ENCODE measurements at regions not wholly inside any gene's neighbourhood (a gene's known extent, or its start where the extent isn't known, plus 50 kb on each side); places are given as distances from the start of the nearest gene placed in this dataset.
"Not testable (repeated sequence)": the region's sequence is repeated elsewhere in the genome, so short reads cannot be mapped to it uniquely, and the experiment has no call there.

- H3K4me3 ChIP-seq = no peak overlapping the region
- no peak overlapping the region for H3K27ac ChIP-seq
- no peak for TF ChIP-seq CTCF (IDR thresholded peaks at IDR 0.05)
- DNase-seq (ENCODE audit: low spot score) = peak; percentile 36
Measured at GRCh38 chr1:47661040-47661439, 223.2 kb downstream of the FOXD2 start.

- Histone ChIP-seq H3K27ac (no peak overlapping the region), H3K4me3 (no peak overlapping the region)
- peak; percentile 41 for DNase-seq (ENCODE audit: low spot score)
- TF ChIP-seq CTCF (IDR thresholded peaks at IDR 0.05) = no peak
Measured at GRCh38 chr1:47662068-47662467, 224.2 kb downstream of the FOXD2 start.

GRCh38 chr1:47663286-47663685 is 225.4 kb downstream of the FOXD2 start:
- no peak overlapping the region for H3K4me3 ChIP-seq
- DNase-seq (ENCODE audit: low spot score) = no peak
- H3K27ac ChIP-seq = no peak overlapping the region
- no peak for TF ChIP-seq CTCF (IDR thresholded peaks at IDR 0.05)

- DNase-seq (ENCODE audit: low spot score) = peak; percentile 54
- no peak for TF ChIP-seq CTCF (IDR thresholded peaks at IDR 0.05)
Measured at GRCh38 chr1:47664356-47664755, 226.5 kb downstream of the FOXD2 start.

GRCh38 chr1:47664896-47665295 is 227.1 kb downstream of the FOXD2 start:
- H3K4me3 ChIP-seq, H3K27ac ChIP-seq: not testable (repeated sequence)
- DNase-seq (ENCODE audit: low spot score) = peak; percentile 17

More at GRCh38 chr1:47664356-47664755, 226.5 kb downstream of the FOXD2 start:
- Histone ChIP-seq H3K27ac (no peak overlapping the region), H3K4me3 (no peak overlapping the region)

- no peak for TF ChIP-seq CTCF (IDR thresholded peaks at IDR 0.05)
- DNase-seq (ENCODE audit: low spot score) = peak; percentile 56
- H3K4me3 ChIP-seq = no peak overlapping the region
Measured at GRCh38 chr1:47669081-47669585, 231.3 kb downstream of the FOXD2 start.

GRCh38 chr1:47672622-47673021 is 234.8 kb downstream of the FOXD2 start:
- Histone ChIP-seq H3K27ac (no peak overlapping the region), H3K4me3 (no peak overlapping the region)
- no peak for DNase-seq (ENCODE audit: low spot score)
- TF ChIP-seq CTCF (IDR thresholded peaks at IDR 0.05) = no peak

More at GRCh38 chr1:47669081-47669585, 231.3 kb downstream of the FOXD2 start:
- H3K27ac ChIP-seq = no peak overlapping the region

- H3K4me3 ChIP-seq = no peak overlapping the region
- no peak for DNase-seq (ENCODE audit: low spot score)
- TF ChIP-seq CTCF (IDR thresholded peaks at IDR 0.05) = no peak
- H3K27ac ChIP-seq = no peak overlapping the region
Measured at GRCh38 chr1:47674189-47674588, 236.3 kb downstream of the FOXD2 start.

Data from coronary artery (tissue), 2 donors.